DMS79 treated with DMSO at 0.1 percent for 48 hours (cell line): ENCODE measurements at regions not wholly inside any gene's neighbourhood (a gene's known extent, or its start where the extent isn't known, plus 50 kb on each side); places are given as distances from the start of the nearest gene placed in this dataset.

Experiments
- DNase-seq: peaks from one replicate; lab custom pipeline; 2025; lab: John Stamatoyannopoulos, UW

DNA sequence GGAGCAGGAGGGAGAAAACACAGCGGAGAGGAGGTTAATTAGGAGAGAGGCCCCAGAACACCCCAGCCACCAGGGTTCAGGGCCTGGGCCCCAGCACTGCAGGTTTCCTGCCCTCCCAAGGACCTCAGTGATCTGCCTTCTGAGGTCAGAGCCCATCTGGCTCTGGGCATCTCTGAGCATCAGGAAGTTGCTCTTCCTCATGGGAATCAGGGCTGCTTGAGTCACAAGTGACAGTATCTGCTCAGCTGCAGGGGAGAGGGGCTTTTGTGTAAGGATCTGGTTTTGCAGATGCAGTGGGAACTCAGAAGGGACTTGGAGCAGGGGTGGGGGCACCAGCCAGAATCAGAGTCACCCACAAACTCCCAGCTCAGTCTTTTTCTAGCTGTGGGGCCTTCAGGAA is 472.1 kb downstream of the PTPRU start:
- DNase-seq, result no peak

GRCh38 chr1:29707796-29708195 is 471.5 kb downstream of the PTPRU start:
- DNase-seq, result no peak

DNA sequence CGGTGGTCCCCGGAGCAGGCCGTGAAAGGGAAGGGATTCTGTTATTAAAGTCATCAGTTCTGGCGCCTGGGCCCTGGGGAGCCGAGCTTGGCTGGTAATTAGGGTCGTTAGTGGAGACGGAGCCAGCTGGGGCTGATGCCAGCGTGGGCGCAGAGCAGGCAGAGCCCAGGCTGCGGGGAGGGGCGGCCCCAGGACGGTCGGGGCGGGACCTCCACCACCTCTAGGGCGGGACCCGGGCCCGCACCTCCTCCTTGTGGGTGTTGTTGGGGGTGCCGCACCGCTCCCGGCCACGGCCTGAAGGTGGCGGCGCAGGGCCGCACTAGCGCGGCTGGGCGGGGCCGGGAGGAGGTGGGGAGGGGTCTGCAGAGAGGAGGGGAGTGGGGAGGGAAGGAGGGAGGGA is 470.6 kb downstream of the PTPRU start:
- peak; percentile 80 for DNase-seq

GRCh38 chr1:29704430-29704829 is 468.1 kb downstream of the PTPRU start:
- no peak for DNase-seq

- DNase-seq, result peak; percentile 23
These were observed 467.5 kb downstream of the PTPRU start for GRCh38 chr1:29703596-29704370.

GRCh38 chr1:29700491-29700890 is 464.2 kb downstream of the PTPRU start:
- DNase-seq, result no peak

DNA sequence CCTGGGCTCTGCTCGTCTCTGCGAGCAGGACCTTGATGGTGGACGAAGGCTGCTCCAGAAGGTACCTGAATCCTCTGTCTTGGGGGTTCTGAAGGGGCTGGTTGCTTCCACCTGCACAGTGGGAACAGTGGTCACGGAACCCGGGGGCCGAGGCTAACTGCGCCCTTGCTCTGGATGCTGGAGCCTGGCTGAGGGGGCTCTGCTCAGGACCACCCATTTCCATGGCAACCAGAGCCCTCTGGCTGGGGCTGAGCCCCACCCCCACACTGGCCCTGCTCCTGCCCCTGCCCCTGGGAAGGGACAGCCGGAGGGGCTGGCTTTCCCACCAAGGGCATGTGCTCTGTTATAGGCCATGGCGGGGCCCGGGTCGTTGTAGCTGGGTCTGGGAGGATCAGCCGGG is 462.3 kb downstream of the PTPRU start:
- no peak for DNase-seq

DNA sequence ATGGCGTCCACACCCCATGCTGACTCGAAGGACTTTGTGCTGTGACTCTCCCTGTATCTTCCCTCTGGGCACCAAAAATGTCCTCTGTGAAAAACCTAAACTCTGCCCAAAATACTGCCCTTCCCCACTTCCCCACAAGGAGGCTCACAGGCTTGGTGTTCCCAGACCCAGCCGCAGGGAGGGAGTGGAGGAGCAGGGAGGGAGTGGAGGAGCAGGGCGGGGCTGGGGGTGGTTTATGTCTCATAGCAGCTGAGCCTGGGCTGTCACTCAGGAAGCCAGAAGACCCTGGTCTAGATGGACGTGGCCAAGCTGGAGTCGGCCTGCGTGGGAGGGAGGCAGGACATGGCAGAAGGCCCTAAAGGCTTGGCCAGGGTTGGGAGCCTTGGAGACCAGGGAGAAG is 461.7 kb downstream of the PTPRU start:
- no peak for DNase-seq

DNA sequence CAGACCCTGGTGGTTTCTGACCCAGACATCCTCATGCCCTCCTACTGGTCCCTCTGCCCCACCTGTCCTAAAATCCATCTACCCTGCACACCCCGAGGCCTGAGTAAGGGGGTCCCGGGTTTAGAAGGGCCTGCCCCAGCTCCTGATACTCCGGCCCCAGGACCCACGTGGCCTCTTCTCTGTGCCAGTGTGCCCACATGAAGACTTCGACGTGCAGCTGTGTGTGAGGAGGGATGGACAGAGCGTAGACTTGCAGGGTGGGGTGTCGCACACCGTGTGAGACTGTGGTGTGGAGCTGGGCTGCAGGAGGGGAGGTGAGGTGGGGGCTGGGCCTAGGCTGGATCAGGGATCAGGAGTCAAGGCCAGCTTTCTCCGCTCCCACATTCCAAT is 461.1 kb downstream of the PTPRU start:
- no peak for DNase-seq

GRCh38 chr1:29696656-29697390 is 460.5 kb downstream of the PTPRU start:
- DNase-seq, result no peak

DNA sequence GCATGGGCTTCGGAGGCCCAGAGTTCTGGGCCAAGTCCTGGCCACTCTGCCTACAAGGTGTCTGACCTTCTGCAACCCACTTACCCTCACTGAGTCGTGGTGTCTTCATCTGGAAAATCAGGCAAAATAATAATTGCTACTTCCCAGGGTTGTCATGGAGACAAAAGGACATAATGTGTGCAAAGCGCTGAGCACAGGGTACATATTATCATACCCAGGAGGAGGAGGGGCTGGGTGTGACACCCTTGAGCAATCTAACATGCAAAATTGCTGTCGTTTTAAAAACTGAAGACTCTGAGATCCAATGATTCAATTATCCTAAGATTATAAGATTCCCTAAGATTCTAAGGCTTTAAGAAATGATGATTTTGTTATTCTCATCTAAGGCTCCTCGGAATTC is 459.5 kb downstream of the PTPRU start:
- DNase-seq, result no peak

DNA sequence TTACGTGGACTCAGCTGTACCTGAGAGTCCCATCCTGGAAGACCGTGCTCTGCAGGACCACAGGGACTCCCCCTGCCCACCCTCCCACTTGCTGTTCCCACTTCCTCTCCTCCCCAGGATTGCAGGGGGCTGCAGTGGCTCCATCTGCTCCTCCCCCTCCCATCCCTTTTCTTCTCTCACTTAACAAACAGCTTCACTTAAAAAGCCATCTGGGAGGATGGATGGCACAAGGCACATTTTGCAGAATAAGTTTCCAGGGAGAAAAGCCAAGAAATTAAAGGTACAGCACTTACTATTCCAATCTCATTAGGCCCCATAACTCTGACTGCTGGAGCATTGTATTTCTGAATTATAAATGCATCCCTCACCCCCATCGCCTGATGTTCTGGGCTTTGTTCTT is 458.7 kb downstream of the PTPRU start:
- DNase-seq, result no peak

DNA sequence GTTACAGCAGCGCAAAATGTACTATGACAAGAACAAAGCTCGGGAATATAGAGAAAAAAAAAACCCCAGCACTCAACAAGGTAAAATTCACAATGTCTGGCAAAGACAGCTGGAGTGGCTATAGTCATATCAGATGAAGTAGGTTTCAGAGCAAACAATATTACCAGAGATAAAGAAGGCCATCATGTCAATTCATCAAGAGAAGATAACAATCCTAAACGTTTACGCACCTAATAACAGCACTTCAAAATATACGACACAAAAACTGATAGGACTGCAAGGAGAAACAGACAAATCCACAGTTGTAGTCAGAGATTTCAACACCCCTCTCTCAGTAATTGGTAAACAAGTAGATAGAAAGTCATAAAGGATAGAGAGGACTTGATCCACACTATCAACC is 455.2 kb downstream of the PTPRU start:
- no peak for DNase-seq

DNA sequence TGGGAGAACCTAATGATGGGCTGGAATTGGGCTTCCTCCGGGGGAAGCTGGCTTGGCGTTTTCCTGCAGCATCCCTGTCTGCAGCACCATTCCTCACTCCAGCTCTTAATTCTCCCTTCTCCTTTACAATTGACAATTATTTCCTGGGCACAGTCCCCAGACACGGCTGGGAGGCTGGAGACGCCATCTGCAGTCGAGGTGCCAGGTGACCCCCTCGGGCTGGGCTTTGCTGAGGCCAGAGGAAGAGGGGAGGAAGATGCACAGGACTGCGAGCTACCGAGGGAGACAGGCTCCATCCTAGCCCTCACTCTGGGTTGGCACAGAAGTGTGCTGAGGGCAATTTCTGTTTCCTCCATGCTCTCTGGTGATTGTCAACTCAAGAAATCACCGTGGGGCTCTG is 453.8 kb downstream of the PTPRU start:
- DNase-seq, result no peak

GRCh38 chr1:29689372-29690030 is 453.2 kb downstream of the PTPRU start:
- DNase-seq, result no peak

GRCh38 chr1:29688471-29689365 is 452.4 kb downstream of the PTPRU start:
- no peak for DNase-seq

GRCh38 chr1:29687601-29688244 is 451.4 kb downstream of the PTPRU start:
- no peak for DNase-seq

DNA sequence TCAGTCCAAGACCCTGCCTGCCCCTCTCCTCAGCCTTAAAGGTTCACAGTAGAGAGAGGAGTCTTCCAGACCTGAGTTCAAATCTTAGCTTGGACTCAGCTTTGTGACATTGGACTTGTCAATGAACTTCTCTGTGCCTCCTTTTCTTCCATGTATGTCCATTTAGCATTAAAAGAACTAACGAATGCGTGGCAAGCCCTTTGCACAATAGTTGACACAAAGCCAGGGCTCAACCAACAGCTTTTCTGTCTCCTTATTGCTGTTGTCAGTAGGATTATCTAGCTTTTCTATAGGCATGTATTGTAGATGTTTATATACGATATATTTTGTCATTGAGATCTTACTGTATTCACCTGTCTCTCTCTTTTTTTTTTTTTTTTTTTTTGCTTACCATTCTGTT is 450.8 kb downstream of the PTPRU start:
- DNase-seq, result no peak

- DNase-seq, result no peak
These were observed 449.9 kb downstream of the PTPRU start for GRCh38 chr1:29686012-29686930.

DNA sequence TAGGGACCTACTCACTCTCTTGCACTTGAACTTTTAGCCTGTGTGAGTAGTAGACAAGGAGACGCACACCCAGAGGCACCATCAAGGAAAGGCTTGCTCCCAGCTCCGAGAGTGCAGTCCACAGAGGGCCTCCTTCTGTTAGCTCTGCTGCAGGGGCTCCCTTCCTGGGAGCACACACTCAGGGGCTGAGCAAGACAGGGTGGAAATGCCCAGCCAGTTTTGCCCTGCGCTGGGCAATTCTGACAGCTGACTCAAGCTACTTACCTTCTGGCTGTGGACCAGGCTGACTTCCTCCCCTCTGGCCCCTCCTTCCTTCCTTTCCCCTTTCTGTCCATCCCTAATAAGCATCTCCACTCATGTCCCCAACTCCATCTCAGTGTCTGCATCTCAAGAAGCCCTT is 449.1 kb downstream of the PTPRU start:
- no peak for DNase-seq

GRCh38 chr1:29684141-29684540 is 447.8 kb downstream of the PTPRU start:
- DNase-seq, result no peak
